KMS-11 (cell line): ENCODE measurements at regions not wholly inside any gene's neighbourhood (a gene's known extent, or its start where the extent isn't known, plus 50 kb on each side); places are given as distances from the start of the nearest gene placed in this dataset.

ENCODE experiments used
- H2AFZ ChIP-seq: fragments of 200-600 bp; sonication (generic); 2 replicates; pipeline ENCODE4 v1.6.1; 2016; ENCODE audit warnings: antibody characterized with exemption, mixed run types, low read depth
- H3K27ac ChIP-seq: fragments of 200-600 bp; sonication (generic); 2 replicates; pipeline ENCODE4 v1.6.1; 2016; ENCODE audit warnings: mild to moderate bottlenecking, mixed run types
- H3K27me3 ChIP-seq: fragments of 200-600 bp; sonication (generic); 2 replicates; pipeline ENCODE4 v1.6.1; 2017; ENCODE audit warnings: mild to moderate bottlenecking, low read depth, mixed run types, moderate library complexity; ENCODE audit not compliant: insufficient read depth
- H3K36me3 ChIP-seq: fragments of 200-600 bp; sonication (generic); 2 replicates; pipeline ENCODE4 v1.6.1; 2017; ENCODE audit warnings: mild to moderate bottlenecking, mixed run types; ENCODE audit not compliant: insufficient read depth
- H3K4me1 ChIP-seq: fragments of 200-600 bp; sonication (generic); 2 replicates; pipeline ENCODE4 v1.6.1; 2016; ENCODE audit warnings: mild to moderate bottlenecking, low read depth, mixed run types; ENCODE audit not compliant: poor library complexity, severe bottlenecking
- H3K4me2 ChIP-seq: fragments of 200-600 bp; sonication (generic); 2 replicates; pipeline ENCODE4 v1.7.0; 2016; ENCODE audit warnings: mild to moderate bottlenecking, mixed run types
- H3K4me3 ChIP-seq: fragments of 200-600 bp; sonication (generic); IDR thresholded peaks from 2 replicates; pipeline ENCODE4 v1.6.1; 2017; ENCODE audit warnings: low read depth, low read length, mixed read lengths; ENCODE audit not compliant: insufficient read depth
- H3K79me2 ChIP-seq: fragments of 200-600 bp; sonication (generic); 2 replicates; pipeline ENCODE4 v1.6.1; 2016; ENCODE audit warnings: low read depth, mixed run types; ENCODE audit not compliant: insufficient read depth
- H3K9ac ChIP-seq: fragments of 200-600 bp; sonication (generic); 2 replicates; pipeline ENCODE4 v1.6.1; 2016; ENCODE audit warnings: mild to moderate bottlenecking, mixed run types
- H4K20me1 ChIP-seq: fragments of 200-600 bp; sonication (generic); 2 replicates; pipeline ENCODE4 v1.6.1; 2016; ENCODE audit warnings: mild to moderate bottlenecking, mixed run types; ENCODE audit not compliant: insufficient read depth
- TF ChIP-seq, protein P1 (sequence below): fragments of 200-600 bp; sonication (generic); conservative IDR thresholded peaks from 2 replicates; pipeline ENCODE4 v1.6.1; 2017; ENCODE audit warnings: low read depth, mild to moderate bottlenecking, antibody characterized with exemption, low read length, moderate library complexity, mixed read lengths

DNA sequence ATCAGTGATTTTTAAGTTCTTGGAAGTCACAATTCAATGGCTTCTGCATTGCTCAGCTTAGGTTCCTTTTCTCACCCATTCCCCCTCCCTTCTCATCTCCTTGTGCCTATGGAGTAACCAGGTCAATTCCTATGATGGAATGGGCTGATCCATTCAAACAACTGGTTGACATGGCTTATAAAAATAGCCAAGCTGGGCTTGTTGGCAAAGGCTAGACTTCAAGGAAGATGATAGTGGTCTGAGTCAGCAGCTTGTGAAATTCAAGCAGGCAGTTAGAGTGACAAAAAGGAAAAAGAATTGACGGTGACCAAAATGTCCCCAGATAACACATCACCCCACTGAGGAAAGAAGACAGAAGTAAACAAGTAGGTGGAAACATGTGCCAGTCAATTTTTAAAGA is 119.9 kb upstream of the PCED1B start:
- Histone ChIP-seq H3K4me3 (no peak overlapping the region), H3K27me3 (no peaks in the 10 kb centered on the region), H3K4me2 (no peak overlapping the region), H2AFZ (no peak overlapping the region), H4K20me1 (no peaks in the 10 kb centered on the region), H3K79me2 (no peaks in the 10 kb centered on the region), H3K9ac (no peak overlapping the region), H3K4me1 (no peaks in the 10 kb centered on the region), H3K27ac (no peak overlapping the region), H3K36me3 (no peaks in the 10 kb centered on the region)
- TF ChIP-seq, protein P1, sequence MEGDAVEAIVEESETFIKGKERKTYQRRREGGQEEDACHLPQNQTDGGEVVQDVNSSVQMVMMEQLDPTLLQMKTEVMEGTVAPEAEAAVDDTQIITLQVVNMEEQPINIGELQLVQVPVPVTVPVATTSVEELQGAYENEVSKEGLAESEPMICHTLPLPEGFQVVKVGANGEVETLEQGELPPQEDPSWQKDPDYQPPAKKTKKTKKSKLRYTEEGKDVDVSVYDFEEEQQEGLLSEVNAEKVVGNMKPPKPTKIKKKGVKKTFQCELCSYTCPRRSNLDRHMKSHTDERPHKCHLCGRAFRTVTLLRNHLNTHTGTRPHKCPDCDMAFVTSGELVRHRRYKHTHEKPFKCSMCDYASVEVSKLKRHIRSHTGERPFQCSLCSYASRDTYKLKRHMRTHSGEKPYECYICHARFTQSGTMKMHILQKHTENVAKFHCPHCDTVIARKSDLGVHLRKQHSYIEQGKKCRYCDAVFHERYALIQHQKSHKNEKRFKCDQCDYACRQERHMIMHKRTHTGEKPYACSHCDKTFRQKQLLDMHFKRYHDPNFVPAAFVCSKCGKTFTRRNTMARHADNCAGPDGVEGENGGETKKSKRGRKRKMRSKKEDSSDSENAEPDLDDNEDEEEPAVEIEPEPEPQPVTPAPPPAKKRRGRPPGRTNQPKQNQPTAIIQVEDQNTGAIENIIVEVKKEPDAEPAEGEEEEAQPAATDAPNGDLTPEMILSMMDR, result no peak

DNA sequence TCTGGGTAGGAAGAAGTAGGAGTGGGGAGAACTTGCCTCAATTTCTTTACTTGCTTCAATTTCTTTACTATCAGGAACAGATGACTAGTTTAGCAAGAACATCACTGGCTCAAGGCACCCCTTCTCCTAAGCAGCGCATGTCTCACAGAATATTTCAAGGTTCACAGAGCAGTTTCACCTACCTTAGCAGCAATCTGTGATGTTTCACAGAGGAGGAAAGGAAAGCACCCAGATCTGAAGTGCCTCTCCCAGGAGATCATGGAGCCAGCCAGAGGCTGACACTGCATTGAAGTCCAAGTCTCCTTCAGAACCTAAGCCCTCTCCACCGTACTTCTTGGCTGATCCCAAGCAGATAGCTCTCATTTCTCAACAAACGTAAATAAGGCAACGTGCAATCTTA is 118.7 kb upstream of the PCED1B start:
- H3K27me3 ChIP-seq, result no peaks in the 10 kb centered on the region
- no peak overlapping the region for H3K9ac ChIP-seq
- TF ChIP-seq, protein P1, result no peak
- no peaks in the 10 kb centered on the region for H3K79me2 ChIP-seq
- H3K36me3 ChIP-seq, result no peaks in the 10 kb centered on the region
- no peak overlapping the region for H3K27ac ChIP-seq
- H3K4me1 ChIP-seq, result no peaks in the 10 kb centered on the region
- H3K4me3 ChIP-seq, result no peak overlapping the region
- H4K20me1 ChIP-seq, result no peaks in the 10 kb centered on the region
- H3K4me2 ChIP-seq, result no peak overlapping the region
- no peak overlapping the region for H2AFZ ChIP-seq

DNA sequence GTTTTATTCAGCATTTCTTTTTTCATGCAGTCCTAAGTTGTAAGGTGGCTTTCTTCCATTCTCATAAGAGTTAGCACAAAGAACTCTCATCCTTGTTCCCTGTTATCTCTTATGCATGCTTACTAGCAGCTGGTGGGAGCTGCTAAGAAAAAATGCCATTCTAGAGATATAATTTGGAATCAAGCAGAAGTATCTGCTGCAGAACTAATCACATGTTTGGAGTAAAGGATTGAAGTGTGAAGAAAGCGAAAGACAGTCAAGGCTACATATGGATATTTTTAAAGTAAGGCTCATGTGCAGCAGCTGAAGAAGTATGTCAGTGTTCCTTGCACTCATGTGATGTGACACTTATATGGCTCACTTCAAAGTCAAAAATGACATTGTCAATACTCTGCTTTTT is 116.2 kb upstream of the PCED1B start:
- H2AFZ ChIP-seq, result no peak overlapping the region
- no peaks in the 10 kb centered on the region for H3K4me1 ChIP-seq
- H3K27me3 ChIP-seq, result no peaks in the 10 kb centered on the region
- TF ChIP-seq, protein P1, result no peak
- no peak overlapping the region for H3K27ac ChIP-seq
- no peaks in the 10 kb centered on the region for H3K79me2 ChIP-seq
- H3K9ac ChIP-seq, result no peak overlapping the region
- no peaks in the 10 kb centered on the region for H3K36me3 ChIP-seq
- H3K4me2 ChIP-seq, result no peak overlapping the region
- H3K4me3 ChIP-seq, result no peak overlapping the region
- no peaks in the 10 kb centered on the region for H4K20me1 ChIP-seq

DNA sequence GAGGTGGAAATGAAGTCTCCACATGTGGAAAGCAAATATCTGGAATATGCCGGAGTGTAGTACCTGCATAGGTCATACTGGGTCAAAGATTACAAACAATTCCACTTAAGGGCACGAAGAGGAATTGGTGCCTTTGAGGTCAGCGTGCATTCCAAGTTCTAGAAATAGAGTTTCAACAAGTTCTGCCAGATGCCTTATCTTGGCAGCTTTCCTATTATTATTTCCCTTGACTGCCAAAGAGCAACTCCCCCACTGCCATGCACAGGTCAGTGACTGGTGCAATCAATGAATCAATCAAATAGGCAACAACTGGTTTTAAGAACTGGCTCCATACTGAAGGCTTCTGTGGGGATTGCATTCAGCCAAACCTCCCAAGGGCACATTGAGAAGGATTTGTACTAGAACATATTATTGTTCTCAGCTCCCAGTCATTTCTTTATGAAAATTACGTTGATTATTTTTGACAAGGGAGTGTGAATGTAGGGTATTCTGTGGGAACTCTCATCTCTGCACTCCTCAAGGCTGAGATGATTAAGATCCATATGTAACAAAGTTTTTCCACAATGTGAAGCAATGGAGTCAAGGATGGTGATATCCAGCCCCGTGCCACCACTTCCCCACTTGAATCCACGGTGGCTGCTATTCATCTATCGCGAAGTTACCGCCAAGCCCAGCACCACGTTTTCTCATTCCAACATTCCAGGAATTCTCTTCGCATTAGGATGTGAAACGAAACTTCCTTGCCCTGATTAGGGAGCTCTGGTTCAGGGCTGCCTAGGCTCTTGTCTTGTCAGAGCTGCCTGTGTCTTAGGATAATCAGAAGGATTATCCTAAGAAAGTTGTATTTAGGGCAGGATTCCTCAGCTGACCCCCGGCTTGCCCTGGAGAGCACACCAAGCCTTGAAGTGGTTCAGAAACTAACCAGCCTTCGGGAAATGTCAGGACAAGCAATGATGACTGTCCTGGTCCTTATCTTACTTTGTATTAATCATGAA is 115.1 kb upstream of the PCED1B start:
- H3K4me2 ChIP-seq, result no peak overlapping the region
- no peak overlapping the region for H2AFZ ChIP-seq
- H3K9ac ChIP-seq, result no peak overlapping the region
- H3K27me3 ChIP-seq, result no peaks in the 10 kb centered on the region
- H3K4me3 ChIP-seq, result no peak overlapping the region
- no peaks in the 10 kb centered on the region for H4K20me1 ChIP-seq
- H3K27ac ChIP-seq, result no peak overlapping the region
- TF ChIP-seq, protein P1, result no peak
- H3K36me3 ChIP-seq, result no peaks in the 10 kb centered on the region
- H3K79me2 ChIP-seq, result no peaks in the 10 kb centered on the region
- no peaks in the 10 kb centered on the region for H3K4me1 ChIP-seq
